AG04450 (cell line): ENCODE measurements at regions not wholly inside any gene's neighbourhood (a gene's known extent, or its start where the extent isn't known, plus 50 kb on each side); places are given as distances from the start of the nearest gene placed in this dataset.

Experiments used
- CTCF ChIA-PET: fragments of 300-600, 350-600 bp; formaldehyde crosslinking; extraction: SDS; loops from one replicate; lab custom pipeline; 2022; ENCODE audit warnings: antibody characterized with exemption, inconsistent platforms; lab: Charles Lee
- POLR2A ChIA-PET: fragments of 350-600 bp; formaldehyde crosslinking; extraction: SDS; loops from one replicate; lab custom pipeline; 2021; ENCODE audit warnings: antibody characterized with exemption, inconsistent platforms; lab: Yijun Ruan, JAX
- DNase-seq: peaks from one replicate; pipeline ENCODE4 v3.0.0-alpha.2; 2011; ENCODE audit warnings: low read depth, low spot score
- H3K27ac ChIP-seq: one replicate; pipeline ENCODE4 v1.5.1; 2012; ENCODE audit warnings: low read depth, low read length, control low read depth
- H3K27me3 ChIP-seq: one replicate; pipeline ENCODE4 v1.6.0; 2012; ENCODE audit warnings: low read length; ENCODE audit not compliant: control insufficient read depth, insufficient read depth
- H3K4me3 ChIP-seq: 2 replicates; pipeline ENCODE4 v1.5.1; 2011; ENCODE audit warnings: mild to moderate bottlenecking, low read depth, low read length, control low read depth
- H3K9me3 ChIP-seq: 2 replicates; pipeline ENCODE4 v1.5.1; 2012; ENCODE audit warnings: low read length; ENCODE audit not compliant: control insufficient read depth, insufficient read depth
- TF ChIP-seq, protein P1 (sequence below): IDR thresholded peaks from 2 replicates; pipeline ENCODE4 v1.5.1; 2011; ENCODE audit warnings: low read depth, low read length, control low read depth, inconsistent platforms

GRCh38 chr15:35741395-35741794, 195.4 kb upstream of the DPH6 start:
- TF ChIP-seq, protein P1, sequence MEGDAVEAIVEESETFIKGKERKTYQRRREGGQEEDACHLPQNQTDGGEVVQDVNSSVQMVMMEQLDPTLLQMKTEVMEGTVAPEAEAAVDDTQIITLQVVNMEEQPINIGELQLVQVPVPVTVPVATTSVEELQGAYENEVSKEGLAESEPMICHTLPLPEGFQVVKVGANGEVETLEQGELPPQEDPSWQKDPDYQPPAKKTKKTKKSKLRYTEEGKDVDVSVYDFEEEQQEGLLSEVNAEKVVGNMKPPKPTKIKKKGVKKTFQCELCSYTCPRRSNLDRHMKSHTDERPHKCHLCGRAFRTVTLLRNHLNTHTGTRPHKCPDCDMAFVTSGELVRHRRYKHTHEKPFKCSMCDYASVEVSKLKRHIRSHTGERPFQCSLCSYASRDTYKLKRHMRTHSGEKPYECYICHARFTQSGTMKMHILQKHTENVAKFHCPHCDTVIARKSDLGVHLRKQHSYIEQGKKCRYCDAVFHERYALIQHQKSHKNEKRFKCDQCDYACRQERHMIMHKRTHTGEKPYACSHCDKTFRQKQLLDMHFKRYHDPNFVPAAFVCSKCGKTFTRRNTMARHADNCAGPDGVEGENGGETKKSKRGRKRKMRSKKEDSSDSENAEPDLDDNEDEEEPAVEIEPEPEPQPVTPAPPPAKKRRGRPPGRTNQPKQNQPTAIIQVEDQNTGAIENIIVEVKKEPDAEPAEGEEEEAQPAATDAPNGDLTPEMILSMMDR, result no peak
- Histone ChIP-seq H3K27me3 (no peaks in the 10 kb centered on the region), H3K27ac (no peak overlapping the region), H3K4me3 (no peak overlapping the region), H3K9me3 (peaks cover 2% of the 10 kb centered on the region; the same call in 1 of the 2 replicates)
- no peak for DNase-seq
- CTCF ChIA-PET, result interaction anchor here (1.2 to 9.6 kb wide), 2 partner anchors 10 kb away, joined by 3 to 92 read pairs; no protein-coding TSS in a partner anchor
- POLR2A ChIA-PET, result no interaction called here

- no peak for DNase-seq
- Histone ChIP-seq H3K27ac (no peak overlapping the region), H3K27me3 (no peaks in the 10 kb centered on the region), H3K4me3 (no peak overlapping the region), H3K9me3 (peaks cover 2% of the 10 kb centered on the region; the same call in 1 of the 2 replicates)
- TF ChIP-seq, protein P1, result no peak
- ChIA-PET POLR2A (no interaction called here), CTCF (interaction anchor here (9.6 kb wide), 1 partner anchor 10 kb away, joined by 92 read pairs; no protein-coding TSS in a partner anchor)
These were observed 195.9 kb upstream of the DPH6 start for GRCh38 chr15:35741881-35742280.

DNA sequence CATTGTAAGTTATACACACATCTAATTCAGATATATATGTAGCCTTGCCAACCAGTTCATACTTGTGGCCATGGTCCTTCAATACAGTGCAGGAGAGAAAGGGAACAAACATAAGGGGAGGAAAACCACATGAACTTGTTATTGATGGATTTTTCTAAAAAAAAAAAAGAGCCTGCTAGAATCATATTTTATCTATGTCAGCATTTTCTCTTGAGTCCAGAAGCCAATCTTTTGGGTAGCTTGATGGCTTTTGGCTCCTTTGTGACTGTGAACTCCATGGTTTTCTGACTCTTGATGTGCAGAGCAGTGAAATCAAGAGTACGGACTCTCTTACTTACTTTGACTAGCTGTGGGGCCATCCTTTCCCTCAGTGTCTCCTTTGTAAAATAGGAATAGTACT, 197.4 kb upstream of the DPH6 start:
- no peaks in the 10 kb centered on the region for H3K27me3 ChIP-seq
- H3K27ac ChIP-seq, result no peak overlapping the region
- TF ChIP-seq, protein P1, result no peak
- no peak overlapping the region for H3K4me3 ChIP-seq
- POLR2A ChIA-PET, result no interaction called here
- DNase-seq, result no peak
- peaks cover under 1% of the 10 kb centered on the region; the same call in 1 of the 2 replicates for H3K9me3 ChIP-seq
- CTCF ChIA-PET, result interaction anchor here (0.9 to 9.6 kb wide), 2 partner anchors 8 to 19 kb away, joined by 3 to 92 read pairs; no protein-coding TSS in a partner anchor

DNA sequence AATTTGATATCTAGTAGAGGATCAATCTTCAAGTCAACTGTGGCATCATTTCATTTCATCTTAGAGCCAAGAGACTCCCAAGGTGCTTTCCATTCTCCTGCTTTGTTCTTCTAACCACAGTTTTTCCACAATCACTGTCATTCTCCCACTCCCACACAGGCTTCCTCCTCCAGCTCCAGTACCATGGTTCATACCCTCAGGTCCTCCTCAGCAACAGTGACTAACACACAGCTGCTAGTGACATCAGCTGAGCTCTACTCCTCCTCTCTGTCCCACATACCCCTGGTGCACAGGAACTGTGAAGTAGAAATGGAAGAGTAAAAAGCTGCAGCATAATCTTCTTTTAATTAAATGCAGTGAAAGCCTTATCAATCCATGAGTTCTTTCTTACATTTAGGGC, 200.2 kb upstream of the DPH6 start:
- H3K27me3 ChIP-seq, result no peaks in the 10 kb centered on the region
- no peak overlapping the region for H3K4me3 ChIP-seq
- DNase-seq, result no peak
- ChIA-PET CTCF (no interaction called here), POLR2A (no interaction called here)
- H3K27ac ChIP-seq, result no peak overlapping the region
- H3K9me3 ChIP-seq, result no peaks in the 10 kb centered on the region
- TF ChIP-seq, protein P1, result no peak

- CTCF ChIA-PET, result interaction anchor here (0.6 kb wide), 1 partner anchor 1233 kb away, joined by 5 read pairs; no protein-coding TSS in a partner anchor
- Histone ChIP-seq H3K4me3 (no peak overlapping the region), H3K9me3 (no peaks in the 10 kb centered on the region), H3K27me3 (no peaks in the 10 kb centered on the region), H3K27ac (no peak overlapping the region)
- DNase-seq, result no peak
- TF ChIP-seq, protein P1, result no peak
- POLR2A ChIA-PET, result no interaction called here
These were observed 202.1 kb upstream of the DPH6 start for GRCh38 chr15:35748105-35748504.
